ENCODE measurements at regions not wholly inside any gene's neighbourhood (a gene's known extent, or its start where the extent isn't known, plus 50 kb on each side); places are given as distances from the start of the nearest gene placed in this dataset.

DNA sequence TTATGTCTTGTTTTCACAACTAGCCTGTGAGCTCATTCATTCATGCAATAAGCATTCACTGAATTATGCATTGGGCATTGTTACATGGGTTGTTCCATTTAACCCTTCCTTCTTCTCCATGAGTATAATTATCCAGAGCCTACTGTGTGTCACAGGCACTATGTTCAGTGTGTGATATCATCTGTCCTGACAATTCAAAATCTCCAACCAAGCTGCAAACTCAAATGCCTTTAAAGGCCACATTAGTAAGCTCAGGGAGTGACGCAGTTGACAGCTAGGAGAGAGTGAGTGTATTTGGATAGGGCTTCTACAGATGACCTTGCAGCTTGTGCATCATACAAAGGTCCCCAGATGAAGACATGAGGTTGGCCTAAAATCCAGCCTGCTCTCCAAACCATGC, 289.5 kb downstream of the OMA1 start:
- TF ChIP-seq ZNF274 (IDR thresholded peaks at IDR 0.05; ENCODE audit: borderline replicate concordance, low read depth, low read length), result no peak
- TF ChIP-seq POLR2A (conservative IDR thresholded peaks at IDR 0.05), result no peak
- TF ChIP-seq GABPA (tag; conservative IDR thresholded peaks at IDR 0.05; ENCODE audit: low read depth), result no peak
- no peak for TF ChIP-seq ZNF780A (CRISPR knock-in tag; IDR thresholded peaks at IDR 0.05)
- TF ChIP-seq BRF1 (IDR thresholded peaks at IDR 0.05; ENCODE audit: borderline replicate concordance, extremely low read depth, insufficient read length), result no peak

Data from K562 (cell line).